ENCODE measurements at regions not wholly inside any gene's neighbourhood (a gene's known extent, or its start where the extent isn't known, plus 50 kb on each side); places are given as distances from the start of the nearest gene placed in this dataset.

DNA sequence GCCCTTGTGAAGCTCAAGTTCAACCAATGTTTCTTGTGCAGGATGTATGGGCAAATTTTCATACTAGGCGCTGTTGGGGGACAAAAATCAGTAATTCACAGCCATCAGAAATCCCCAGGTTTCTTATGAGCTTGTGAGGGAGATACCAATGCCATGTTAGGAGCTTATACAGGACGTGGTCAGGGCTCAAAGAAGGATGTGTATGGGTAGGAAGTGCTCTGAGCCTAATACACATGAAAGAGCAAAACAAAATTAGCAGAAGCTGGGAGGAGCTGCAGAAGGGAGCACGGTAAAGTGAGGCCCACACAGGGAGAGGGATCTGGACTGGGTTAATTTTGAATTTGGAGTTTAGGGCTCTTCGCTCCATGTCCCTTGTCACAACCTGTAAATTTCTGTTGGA, 114.6 kb upstream of the MAP3K1 start:
- TF ChIP-seq, protein P1, sequence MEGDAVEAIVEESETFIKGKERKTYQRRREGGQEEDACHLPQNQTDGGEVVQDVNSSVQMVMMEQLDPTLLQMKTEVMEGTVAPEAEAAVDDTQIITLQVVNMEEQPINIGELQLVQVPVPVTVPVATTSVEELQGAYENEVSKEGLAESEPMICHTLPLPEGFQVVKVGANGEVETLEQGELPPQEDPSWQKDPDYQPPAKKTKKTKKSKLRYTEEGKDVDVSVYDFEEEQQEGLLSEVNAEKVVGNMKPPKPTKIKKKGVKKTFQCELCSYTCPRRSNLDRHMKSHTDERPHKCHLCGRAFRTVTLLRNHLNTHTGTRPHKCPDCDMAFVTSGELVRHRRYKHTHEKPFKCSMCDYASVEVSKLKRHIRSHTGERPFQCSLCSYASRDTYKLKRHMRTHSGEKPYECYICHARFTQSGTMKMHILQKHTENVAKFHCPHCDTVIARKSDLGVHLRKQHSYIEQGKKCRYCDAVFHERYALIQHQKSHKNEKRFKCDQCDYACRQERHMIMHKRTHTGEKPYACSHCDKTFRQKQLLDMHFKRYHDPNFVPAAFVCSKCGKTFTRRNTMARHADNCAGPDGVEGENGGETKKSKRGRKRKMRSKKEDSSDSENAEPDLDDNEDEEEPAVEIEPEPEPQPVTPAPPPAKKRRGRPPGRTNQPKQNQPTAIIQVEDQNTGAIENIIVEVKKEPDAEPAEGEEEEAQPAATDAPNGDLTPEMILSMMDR (IDR thresholded peaks at IDR 0.05): no peak
- TF ChIP-seq POLR2A (IDR thresholded peaks at IDR 0.05): no peak

All from testis (tissue), 2 donors.